GM12873 (cell line): ENCODE measurements at regions not wholly inside any gene's neighbourhood (a gene's known extent, or its start where the extent isn't known, plus 50 kb on each side); places are given as distances from the start of the nearest gene placed in this dataset.

Experiments
- CTCF ChIP-seq: IDR thresholded peaks from 2 replicates; pipeline ENCODE4 v1.5.1; 2012; ENCODE audit warnings: low read depth, mild to moderate bottlenecking, moderate library complexity, low read length, control low read depth; ENCODE audit not compliant: insufficient read depth; ENCODE audit errors: missing control alignments

GRCh38 chr15:53397041-53397616 is 362.3 kb downstream of the WDR72 start:
- no peak for TF ChIP-seq CTCF

GRCh38 chr15:53395871-53396270 is 363.6 kb downstream of the WDR72 start:
- no peak for TF ChIP-seq CTCF

- no peak for TF ChIP-seq CTCF
Measured at GRCh38 chr15:53390549-53390948, 368.9 kb downstream of the WDR72 start.

GRCh38 chr15:53389271-53390037 is 370.0 kb downstream of the WDR72 start:
- no peak for TF ChIP-seq CTCF

GRCh38 chr15:53384417-53384816 is 375.0 kb downstream of the WDR72 start:
- peak; percentile 50 for TF ChIP-seq CTCF

- TF ChIP-seq CTCF: no peak
Measured at GRCh38 chr15:53378096-53378800, 381.2 kb downstream of the WDR72 start.

GRCh38 chr15:53367740-53368139 is 391.7 kb downstream of the WDR72 start:
- TF ChIP-seq CTCF: no peak
